WTC11 (cell line): ENCODE measurements at regions not wholly inside any gene's neighbourhood (a gene's known extent, or its start where the extent isn't known, plus 50 kb on each side); places are given as distances from the start of the nearest gene placed in this dataset.

ENCODE experiments used
- ATAC-seq: fragments of 200-7000 bp; cut with Tn5 transposase; 2 replicates; pipeline ENCODE4 v1.10.0; 2021; ENCODE audit warnings: mild to moderate bottlenecking, moderate library complexity
- CTCF ChIA-PET: fragments of 300-600 bp; sonication (Branson Sonifier 250); formaldehyde crosslinking; loops from one replicate; lab custom pipeline; 2021; ENCODE audit warnings: antibody characterized with exemption; lab: Charles Lee
- POLR2A ChIA-PET: fragments of 350-600 bp; sonication (Branson Sonifier 250); formaldehyde crosslinking; loops from one replicate; lab custom pipeline; 2021; ENCODE audit warnings: antibody characterized with exemption; lab: Charles Lee
- DNase-seq: peaks from one replicate; pipeline ENCODE4 v3.0.0; 2021; ENCODE audit warnings: low spot score
- H3K27ac Mint-ChIP-seq: 2 replicates; pipeline ENCODE4 v1.8.0; 2021; ENCODE audit warnings: mixed read lengths
- H3K27me3 Mint-ChIP-seq: 2 replicates; pipeline ENCODE4 v1.8.0; 2021; ENCODE audit warnings: low read depth, mild to moderate bottlenecking, moderate library complexity, mixed read lengths
- H3K36me3 Mint-ChIP-seq: 2 replicates; pipeline ENCODE4 v1.8.0; 2021; ENCODE audit warnings: mixed read lengths
- H3K4me1 Mint-ChIP-seq: 2 replicates; pipeline ENCODE4 v1.8.0; 2022; ENCODE audit warnings: mixed read lengths
- H3K4me3 Mint-ChIP-seq: 2 replicates; pipeline ENCODE4 v1.8.0; 2021; ENCODE audit warnings: mild to moderate bottlenecking, moderate library complexity, mixed read lengths
- H3K9me3 Mint-ChIP-seq: 2 replicates; pipeline ENCODE4 v1.8.0; 2021; ENCODE audit warnings: mixed read lengths
- ATF1 ChIP-seq: sonication (generic); formaldehyde crosslinking; IDR thresholded peaks from 2 replicates; pipeline ENCODE4 v1.8.1; 2023; ENCODE audit warnings: mild to moderate bottlenecking, moderate library complexity, missing genetic modification reagents
- CREM ChIP-seq: sonication (generic); formaldehyde crosslinking; IDR thresholded peaks from 2 replicates; pipeline ENCODE4 v1.8.1; 2022; ENCODE audit warnings: mild to moderate bottlenecking, missing genetic modification reagents, moderate library complexity
- ETV6 ChIP-seq: sonication (generic); formaldehyde crosslinking; IDR thresholded peaks from 2 replicates; pipeline ENCODE4 v1.8.1; 2022; ENCODE audit warnings: mild to moderate bottlenecking, missing genetic modification reagents
- FOXP1 ChIP-seq: sonication (generic); formaldehyde crosslinking; IDR thresholded peaks from 2 replicates; pipeline ENCODE4 v1.8.0; 2022; ENCODE audit warnings: missing genetic modification reagents, mild to moderate bottlenecking, moderate library complexity, borderline replicate concordance
- GABPB1 ChIP-seq: sonication (generic); formaldehyde crosslinking; IDR thresholded peaks from 2 replicates; pipeline ENCODE4 v1.8.1; 2023; ENCODE audit warnings: mild to moderate bottlenecking, missing genetic modification reagents
- GRHL2 ChIP-seq: fragments of 250-450 bp; sonication (Bioruptor Pico); IDR thresholded peaks from 2 replicates; pipeline ENCODE4 v1.8.0; 2022; ENCODE audit warnings: mild to moderate bottlenecking, moderate library complexity; ENCODE audit not compliant: insufficient replicate concordance, severe bottlenecking
- GTF2I ChIP-seq: fragments of 250-450 bp; sonication (Bioruptor Pico); conservative IDR thresholded peaks from 2 replicates; pipeline ENCODE4 v1.4.0; 2021; ENCODE audit warnings: mild to moderate bottlenecking
- HMGA2 ChIP-seq: fragments of 250-450 bp; sonication (Bioruptor Pico); IDR thresholded peaks from 2 replicates; pipeline ENCODE4 v1.4.0; 2021; ENCODE audit warnings: mild to moderate bottlenecking, moderate library complexity
- JAZF1 ChIP-seq: fragments of 250-450 bp; sonication (Bioruptor Pico); IDR thresholded peaks from 2 replicates; pipeline ENCODE4 v1.9.0; 2021; ENCODE audit warnings: moderate library complexity, mild to moderate bottlenecking, inconsistent platforms
- KAT7 ChIP-seq: sonication (generic); formaldehyde crosslinking; IDR thresholded peaks from 2 replicates; pipeline ENCODE4 v1.8.1; 2023; ENCODE audit warnings: missing genetic modification reagents, mild to moderate bottlenecking, borderline replicate concordance
- NFYB ChIP-seq: sonication (generic); formaldehyde crosslinking; conservative IDR thresholded peaks from 2 replicates; pipeline ENCODE4 v1.8.0; 2022; ENCODE audit warnings: low read depth, missing genetic modification reagents
- NR2C2 ChIP-seq: sonication (generic); formaldehyde crosslinking; IDR thresholded peaks from 2 replicates; pipeline ENCODE4 v1.8.0; 2022; ENCODE audit warnings: mild to moderate bottlenecking, missing genetic modification reagents
- OVOL2 ChIP-seq: fragments of 250-450 bp; sonication (Bioruptor Pico); IDR thresholded peaks from 2 replicates; pipeline ENCODE4 v1.9.0; 2021; ENCODE audit warnings: mild to moderate bottlenecking, borderline replicate concordance
- SOX15 ChIP-seq: fragments of 250-450 bp; sonication (Bioruptor Pico); IDR thresholded peaks from 2 replicates; pipeline ENCODE4 v1.9.0; 2021; ENCODE audit warnings: mild to moderate bottlenecking
- TEAD1 ChIP-seq: sonication (generic); formaldehyde crosslinking; IDR thresholded peaks from 2 replicates; pipeline ENCODE4 v1.8.0; 2022; ENCODE audit warnings: mild to moderate bottlenecking, missing genetic modification reagents
- ZNF317 ChIP-seq: sonication (generic); formaldehyde crosslinking; IDR thresholded peaks from 2 replicates; pipeline ENCODE4 v1.8.1; 2023; ENCODE audit warnings: low read depth, mild to moderate bottlenecking, moderate library complexity, missing genetic modification reagents, borderline replicate concordance
- ZNF423 ChIP-seq: fragments of 250-450 bp; sonication (Bioruptor Pico); IDR thresholded peaks from 2 replicates; pipeline ENCODE4 v2.1.2; 2022; ENCODE audit warnings: mild to moderate bottlenecking, moderate library complexity
- TF ChIP-seq, protein P1 (sequence below): sonication (generic); formaldehyde crosslinking; IDR thresholded peaks from 2 replicates; pipeline ENCODE4 v1.8.0; 2022; ENCODE audit warnings: mild to moderate bottlenecking, missing genetic modification reagents
- TF ChIP-seq, protein P2 (sequence below): fragments of 250-450 bp; sonication (Bioruptor Pico); IDR thresholded peaks from 2 replicates; pipeline ENCODE4 v1.9.0; 2021; ENCODE audit warnings: mild to moderate bottlenecking
- TF ChIP-seq, protein P3 (sequence below): sonication (generic); formaldehyde crosslinking; IDR thresholded peaks from 2 replicates; pipeline ENCODE4 v1.8.0; 2022; ENCODE audit warnings: missing genetic modification reagents
- TF ChIP-seq, protein P4 (sequence below): sonication (generic); formaldehyde crosslinking; IDR thresholded peaks from 2 replicates; pipeline ENCODE4 v1.8.0; 2023; ENCODE audit warnings: missing genetic modification reagents
- TF ChIP-seq, protein P5 (sequence below): sonication (generic); formaldehyde crosslinking; IDR thresholded peaks from 2 replicates; pipeline ENCODE4 v1.8.0; 2023; ENCODE audit warnings: missing genetic modification reagents, mild to moderate bottlenecking, borderline replicate concordance

DNA sequence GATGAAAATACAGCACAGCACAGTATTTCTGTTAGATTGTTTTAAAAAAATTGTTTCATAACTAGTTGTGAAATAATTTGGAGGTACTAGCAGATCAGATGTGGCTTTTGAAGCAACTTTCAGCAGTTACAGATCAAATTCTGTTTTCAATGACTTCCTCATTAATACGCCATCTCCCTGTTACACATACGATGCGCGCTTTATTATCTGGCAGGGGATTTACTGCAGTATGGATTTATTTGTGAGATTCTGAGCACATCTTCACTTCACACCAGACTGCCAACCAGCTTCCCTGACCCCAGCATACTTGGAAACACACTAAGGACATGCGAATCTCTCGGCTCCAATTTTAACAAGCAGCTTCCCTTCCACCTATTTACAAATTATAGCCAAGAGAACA lies 235.5 kb upstream of the DIAPH2 start (continued):
- TF ChIP-seq, protein P1, sequence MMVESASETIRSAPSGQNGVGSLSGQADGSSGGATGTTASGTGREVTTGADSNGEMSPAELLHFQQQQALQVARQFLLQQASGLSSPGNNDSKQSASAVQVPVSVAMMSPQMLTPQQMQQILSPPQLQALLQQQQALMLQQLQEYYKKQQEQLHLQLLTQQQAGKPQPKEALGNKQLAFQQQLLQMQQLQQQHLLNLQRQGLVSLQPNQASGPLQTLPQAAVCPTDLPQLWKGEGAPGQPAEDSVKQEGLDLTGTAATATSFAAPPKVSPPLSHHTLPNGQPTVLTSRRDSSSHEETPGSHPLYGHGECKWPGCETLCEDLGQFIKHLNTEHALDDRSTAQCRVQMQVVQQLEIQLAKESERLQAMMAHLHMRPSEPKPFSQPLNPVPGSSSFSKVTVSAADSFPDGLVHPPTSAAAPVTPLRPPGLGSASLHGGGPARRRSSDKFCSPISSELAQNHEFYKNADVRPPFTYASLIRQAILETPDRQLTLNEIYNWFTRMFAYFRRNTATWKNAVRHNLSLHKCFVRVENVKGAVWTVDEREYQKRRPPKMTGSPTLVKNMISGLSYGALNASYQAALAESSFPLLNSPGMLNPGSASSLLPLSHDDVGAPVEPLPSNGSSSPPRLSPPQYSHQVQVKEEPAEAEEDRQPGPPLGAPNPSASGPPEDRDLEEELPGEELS: no peak
- TF ChIP-seq KAT7: no peak

DNA sequence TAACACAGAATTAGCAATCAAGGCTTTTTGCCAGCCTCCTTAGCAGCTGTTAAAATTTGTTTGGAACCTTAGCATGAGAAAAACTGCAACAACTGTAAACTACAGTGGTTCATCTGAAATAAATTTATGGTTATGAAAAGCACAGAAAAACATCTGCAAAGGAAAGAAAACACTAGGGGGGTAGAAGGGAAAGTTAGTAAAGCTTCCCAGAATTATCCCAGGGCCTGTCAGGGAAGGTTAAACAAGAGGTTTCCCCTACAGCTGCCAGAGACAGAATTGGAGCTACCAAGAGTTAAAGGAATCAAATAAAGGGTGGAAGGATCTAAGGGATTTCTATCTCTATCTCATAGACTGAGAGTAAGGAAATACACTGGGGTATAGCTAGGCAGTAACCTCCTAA lies 234.7 kb upstream of the DIAPH2 start:
- ChIA-PET POLR2A (no interaction called here), CTCF (interaction anchor here (0.6 kb wide), 1 partner anchor 98 kb away, joined by 3 read pairs; no protein-coding TSS in a partner anchor)
- Mint-ChIP-seq H3K4me3 (no peak overlapping the region), H3K4me1 (no peaks in the 10 kb centered on the region), H3K36me3 (no peaks in the 10 kb centered on the region), H3K9me3 (no peaks in the 10 kb centered on the region), H3K27me3 (no peaks in the 10 kb centered on the region), H3K27ac (no peak overlapping the region)
- DNase-seq: no peak
- no peak for ATAC-seq
- TF ChIP-seq SOX15 (CRISPR knock-in tag) (no peak), FOXP1 (CRISPR knock-in tag) (no peak), TEAD1 (CRISPR knock-in tag) (no peak), GTF2I (CRISPR knock-in tag) (no peak), NFYB (CRISPR knock-in tag) (no peak), NR2C2 (no peak), GRHL2 (no peak), HMGA2 (CRISPR knock-in tag) (no peak), ATF1 (CRISPR knock-in tag) (no peak), ZNF423 (CRISPR knock-in tag) (no peak), OVOL2 (CRISPR knock-in tag) (no peak), ETV6 (no peak)
- TF ChIP-seq, protein P2, sequence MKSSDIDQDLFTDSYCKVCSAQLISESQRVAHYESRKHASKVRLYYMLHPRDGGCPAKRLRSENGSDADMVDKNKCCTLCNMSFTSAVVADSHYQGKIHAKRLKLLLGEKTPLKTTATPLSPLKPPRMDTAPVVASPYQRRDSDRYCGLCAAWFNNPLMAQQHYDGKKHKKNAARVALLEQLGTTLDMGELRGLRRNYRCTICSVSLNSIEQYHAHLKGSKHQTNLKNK: no peak
- TF ChIP-seq, protein P3, sequence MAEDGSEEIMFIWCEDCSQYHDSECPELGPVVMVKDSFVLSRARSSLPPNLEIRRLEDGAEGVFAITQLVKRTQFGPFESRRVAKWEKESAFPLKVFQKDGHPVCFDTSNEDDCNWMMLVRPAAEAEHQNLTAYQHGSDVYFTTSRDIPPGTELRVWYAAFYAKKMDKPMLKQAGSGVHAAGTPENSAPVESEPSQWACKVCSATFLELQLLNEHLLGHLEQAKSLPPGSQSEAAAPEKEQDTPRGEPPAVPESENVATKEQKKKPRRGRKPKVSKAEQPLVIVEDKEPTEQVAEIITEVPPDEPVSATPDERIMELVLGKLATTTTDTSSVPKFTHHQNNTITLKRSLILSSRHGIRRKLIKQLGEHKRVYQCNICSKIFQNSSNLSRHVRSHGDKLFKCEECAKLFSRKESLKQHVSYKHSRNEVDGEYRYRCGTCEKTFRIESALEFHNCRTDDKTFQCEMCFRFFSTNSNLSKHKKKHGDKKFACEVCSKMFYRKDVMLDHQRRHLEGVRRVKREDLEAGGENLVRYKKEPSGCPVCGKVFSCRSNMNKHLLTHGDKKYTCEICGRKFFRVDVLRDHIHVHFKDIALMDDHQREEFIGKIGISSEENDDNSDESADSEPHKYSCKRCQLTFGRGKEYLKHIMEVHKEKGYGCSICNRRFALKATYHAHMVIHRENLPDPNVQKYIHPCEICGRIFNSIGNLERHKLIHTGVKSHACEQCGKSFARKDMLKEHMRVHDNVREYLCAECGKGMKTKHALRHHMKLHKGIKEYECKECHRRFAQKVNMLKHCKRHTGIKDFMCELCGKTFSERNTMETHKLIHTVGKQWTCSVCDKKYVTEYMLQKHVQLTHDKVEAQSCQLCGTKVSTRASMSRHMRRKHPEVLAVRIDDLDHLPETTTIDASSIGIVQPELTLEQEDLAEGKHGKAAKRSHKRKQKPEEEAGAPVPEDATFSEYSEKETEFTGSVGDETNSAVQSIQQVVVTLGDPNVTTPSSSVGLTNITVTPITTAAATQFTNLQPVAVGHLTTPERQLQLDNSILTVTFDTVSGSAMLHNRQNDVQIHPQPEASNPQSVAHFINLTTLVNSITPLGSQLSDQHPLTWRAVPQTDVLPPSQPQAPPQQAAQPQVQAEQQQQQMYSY (CRISPR knock-in tag): no peak
- TF ChIP-seq, protein P4, sequence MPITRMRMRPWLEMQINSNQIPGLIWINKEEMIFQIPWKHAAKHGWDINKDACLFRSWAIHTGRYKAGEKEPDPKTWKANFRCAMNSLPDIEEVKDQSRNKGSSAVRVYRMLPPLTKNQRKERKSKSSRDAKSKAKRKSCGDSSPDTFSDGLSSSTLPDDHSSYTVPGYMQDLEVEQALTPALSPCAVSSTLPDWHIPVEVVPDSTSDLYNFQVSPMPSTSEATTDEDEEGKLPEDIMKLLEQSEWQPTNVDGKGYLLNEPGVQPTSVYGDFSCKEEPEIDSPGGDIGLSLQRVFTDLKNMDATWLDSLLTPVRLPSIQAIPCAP (CRISPR knock-in tag): no peak

DNA sequence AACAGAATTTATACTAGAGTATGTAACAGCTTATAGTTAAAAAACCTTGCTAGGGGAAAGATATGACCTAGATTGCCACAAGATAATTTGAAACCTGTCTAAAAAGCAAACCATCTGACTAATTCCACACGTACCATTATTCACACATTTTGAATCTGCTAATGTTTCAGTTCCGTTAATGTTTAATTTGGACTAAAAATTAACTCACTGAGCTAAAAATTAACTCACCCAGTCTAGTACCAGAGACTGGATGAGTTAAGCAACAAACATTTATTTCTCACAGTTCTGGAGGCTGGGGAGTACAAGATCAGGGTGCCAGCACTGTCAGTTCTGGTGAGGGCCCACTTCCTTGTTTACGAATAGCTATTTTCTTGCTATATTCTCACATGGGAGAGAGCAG lies 231.5 kb upstream of the DIAPH2 start:
- DNase-seq: no peak
- no peak for ATAC-seq
- no peaks in the 10 kb centered on the region for H3K27me3 Mint-ChIP-seq
- POLR2A ChIA-PET: no interaction called here
- CTCF ChIA-PET: no interaction called here
- no peak overlapping the region for H3K27ac Mint-ChIP-seq
- H3K4me1 Mint-ChIP-seq: no peaks in the 10 kb centered on the region
- no peak overlapping the region for H3K4me3 Mint-ChIP-seq
- no peaks in the 10 kb centered on the region for H3K36me3 Mint-ChIP-seq
- no peaks in the 10 kb centered on the region for H3K9me3 Mint-ChIP-seq
- TF ChIP-seq, protein P5, sequence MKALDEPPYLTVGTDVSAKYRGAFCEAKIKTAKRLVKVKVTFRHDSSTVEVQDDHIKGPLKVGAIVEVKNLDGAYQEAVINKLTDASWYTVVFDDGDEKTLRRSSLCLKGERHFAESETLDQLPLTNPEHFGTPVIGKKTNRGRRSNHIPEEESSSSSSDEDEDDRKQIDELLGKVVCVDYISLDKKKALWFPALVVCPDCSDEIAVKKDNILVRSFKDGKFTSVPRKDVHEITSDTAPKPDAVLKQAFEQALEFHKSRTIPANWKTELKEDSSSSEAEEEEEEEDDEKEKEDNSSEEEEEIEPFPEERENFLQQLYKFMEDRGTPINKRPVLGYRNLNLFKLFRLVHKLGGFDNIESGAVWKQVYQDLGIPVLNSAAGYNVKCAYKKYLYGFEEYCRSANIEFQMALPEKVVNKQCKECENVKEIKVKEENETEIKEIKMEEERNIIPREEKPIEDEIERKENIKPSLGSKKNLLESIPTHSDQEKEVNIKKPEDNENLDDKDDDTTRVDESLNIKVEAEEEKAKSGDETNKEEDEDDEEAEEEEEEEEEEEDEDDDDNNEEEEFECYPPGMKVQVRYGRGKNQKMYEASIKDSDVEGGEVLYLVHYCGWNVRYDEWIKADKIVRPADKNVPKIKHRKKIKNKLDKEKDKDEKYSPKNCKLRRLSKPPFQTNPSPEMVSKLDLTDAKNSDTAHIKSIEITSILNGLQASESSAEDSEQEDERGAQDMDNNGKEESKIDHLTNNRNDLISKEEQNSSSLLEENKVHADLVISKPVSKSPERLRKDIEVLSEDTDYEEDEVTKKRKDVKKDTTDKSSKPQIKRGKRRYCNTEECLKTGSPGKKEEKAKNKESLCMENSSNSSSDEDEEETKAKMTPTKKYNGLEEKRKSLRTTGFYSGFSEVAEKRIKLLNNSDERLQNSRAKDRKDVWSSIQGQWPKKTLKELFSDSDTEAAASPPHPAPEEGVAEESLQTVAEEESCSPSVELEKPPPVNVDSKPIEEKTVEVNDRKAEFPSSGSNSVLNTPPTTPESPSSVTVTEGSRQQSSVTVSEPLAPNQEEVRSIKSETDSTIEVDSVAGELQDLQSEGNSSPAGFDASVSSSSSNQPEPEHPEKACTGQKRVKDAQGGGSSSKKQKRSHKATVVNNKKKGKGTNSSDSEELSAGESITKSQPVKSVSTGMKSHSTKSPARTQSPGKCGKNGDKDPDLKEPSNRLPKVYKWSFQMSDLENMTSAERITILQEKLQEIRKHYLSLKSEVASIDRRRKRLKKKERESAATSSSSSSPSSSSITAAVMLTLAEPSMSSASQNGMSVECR (CRISPR knock-in tag): no peak
- TF ChIP-seq CREM (no peak), ZNF317 (CRISPR knock-in tag) (no peak), JAZF1 (CRISPR knock-in tag) (no peak), GABPB1 (CRISPR knock-in tag) (no peak), GRHL2 (no peak)
